GM18517 (cell line): ENCODE measurements at regions not wholly inside any gene's neighbourhood (a gene's known extent, or its start where the extent isn't known, plus 50 kb on each side); places are given as distances from the start of the nearest gene placed in this dataset.
"Not testable (repeated sequence)": the region's sequence is repeated elsewhere in the genome, so short reads cannot be mapped to it uniquely, and the experiment has no call there.

Source experiments
- ATAC-seq: cut with Tn5 transposase; IDR thresholded peaks from one replicate; pipeline ENCODE4 v1.9.1; 2021; ENCODE audit warnings: mild to moderate bottlenecking, moderate library complexity; ENCODE audit not compliant: unreplicated experiment

- no peak for ATAC-seq
Observed at GRCh38 chr1:168825129-168825528, 96.1 kb upstream of the DPT start.

DNA sequence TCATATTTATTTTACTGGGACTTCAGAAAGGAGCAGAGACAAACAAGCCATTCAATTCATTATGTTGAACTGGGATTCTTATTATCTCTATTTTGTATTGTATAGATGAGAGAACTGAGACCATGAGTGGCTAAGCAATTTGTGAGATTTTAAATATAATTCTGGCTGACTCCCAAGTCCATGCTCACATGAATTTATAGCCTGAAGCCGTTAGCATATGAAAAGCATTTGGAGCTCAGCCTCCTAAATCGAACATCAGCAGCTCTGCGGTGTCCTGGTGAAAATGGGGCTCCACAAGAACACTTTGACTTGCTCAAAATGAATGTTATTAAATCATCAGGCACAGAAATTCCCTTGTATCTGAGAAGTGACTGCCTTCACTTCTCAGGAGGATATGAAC, 96.8 kb upstream of the DPT start:
- no peak for ATAC-seq

DNA sequence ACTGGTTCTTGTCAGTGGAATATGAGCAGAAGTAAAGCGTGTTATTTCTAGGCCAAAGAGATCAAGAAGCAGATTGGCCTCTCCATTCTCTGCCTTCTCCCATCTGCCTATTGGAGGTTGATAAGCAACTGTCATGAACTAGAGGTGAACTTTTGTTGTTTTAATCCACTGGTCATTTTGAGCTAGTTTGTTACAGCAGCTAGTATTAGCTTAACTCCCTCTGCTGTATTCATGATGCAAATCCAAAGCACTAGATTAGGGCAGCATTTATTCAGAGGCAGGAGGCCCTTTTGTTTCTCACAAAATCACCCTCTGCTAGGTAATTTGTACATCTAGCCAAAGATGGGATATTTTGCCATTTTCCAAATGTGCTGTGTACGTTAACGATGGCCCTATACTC, 97.3 kb upstream of the DPT start:
- ATAC-seq: no peak

DNA sequence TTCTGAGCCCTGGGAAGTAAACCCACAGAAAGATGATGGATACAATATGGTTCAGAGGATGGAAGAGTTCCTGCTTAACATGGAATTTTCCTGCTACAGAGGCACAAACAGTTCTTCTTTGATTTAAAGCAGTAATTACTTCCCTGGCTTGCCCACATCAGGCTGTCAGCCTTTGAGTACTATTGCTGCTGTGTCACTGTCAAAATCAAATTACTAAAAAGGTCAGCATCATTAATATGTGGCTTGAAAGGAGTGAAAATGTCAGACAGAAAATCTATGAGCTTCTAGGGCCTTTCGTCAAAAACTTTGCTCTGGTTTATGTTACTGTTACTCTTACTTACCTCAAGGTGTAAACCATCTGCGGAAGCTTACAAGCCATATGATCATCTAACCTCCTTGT, 98.6 kb upstream of the DPT start:
- ATAC-seq: no peak

DNA sequence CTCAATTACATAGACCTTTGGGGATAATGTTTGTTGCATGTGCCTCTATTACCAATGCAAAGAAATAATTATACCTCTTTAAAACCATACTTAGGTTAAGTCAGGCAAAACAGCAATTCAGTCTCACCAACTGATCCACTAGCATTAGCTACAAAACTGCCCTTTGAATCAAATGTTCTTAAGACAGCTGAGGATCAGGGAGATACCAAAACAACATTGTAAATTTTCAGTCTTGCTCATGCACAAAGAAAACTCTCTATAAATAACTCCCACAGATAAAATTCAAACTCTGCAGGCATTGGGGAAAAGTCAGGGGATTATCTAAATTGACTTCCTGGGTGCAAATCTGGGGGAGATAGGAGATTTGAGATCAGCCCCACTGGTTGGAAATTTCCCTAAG, 100.9 kb upstream of the DPT start:
- ATAC-seq: no peak

GRCh38 chr1:168830562-168830961, 101.6 kb upstream of the DPT start:
- no peak for ATAC-seq

GRCh38 chr1:168832661-168833060, 103.7 kb upstream of the DPT start:
- ATAC-seq: no peak

GRCh38 chr1:168833362-168833761, 104.4 kb upstream of the DPT start:
- no peak for ATAC-seq

DNA sequence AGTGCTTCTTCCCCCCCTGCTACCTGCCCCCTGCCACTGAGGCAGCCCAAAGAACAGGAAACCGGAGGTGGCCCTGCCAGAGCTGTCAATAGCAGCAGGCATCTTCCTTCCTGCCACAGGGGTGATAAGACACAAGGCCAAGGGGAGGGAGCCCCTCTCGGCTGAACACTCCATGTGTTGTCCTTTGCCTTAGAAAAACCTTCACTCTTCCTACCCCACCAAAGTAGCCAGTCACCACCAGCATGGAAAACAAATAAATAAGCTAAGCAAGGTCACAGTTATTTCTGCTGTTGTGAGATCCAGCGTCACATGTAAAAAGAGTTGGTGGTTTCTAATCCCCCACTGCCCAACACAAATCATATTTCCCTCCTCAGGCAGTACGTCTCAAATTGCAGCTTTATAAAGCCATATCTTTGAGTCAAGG, 104.8 kb upstream of the DPT start:
- no peak for ATAC-seq

DNA sequence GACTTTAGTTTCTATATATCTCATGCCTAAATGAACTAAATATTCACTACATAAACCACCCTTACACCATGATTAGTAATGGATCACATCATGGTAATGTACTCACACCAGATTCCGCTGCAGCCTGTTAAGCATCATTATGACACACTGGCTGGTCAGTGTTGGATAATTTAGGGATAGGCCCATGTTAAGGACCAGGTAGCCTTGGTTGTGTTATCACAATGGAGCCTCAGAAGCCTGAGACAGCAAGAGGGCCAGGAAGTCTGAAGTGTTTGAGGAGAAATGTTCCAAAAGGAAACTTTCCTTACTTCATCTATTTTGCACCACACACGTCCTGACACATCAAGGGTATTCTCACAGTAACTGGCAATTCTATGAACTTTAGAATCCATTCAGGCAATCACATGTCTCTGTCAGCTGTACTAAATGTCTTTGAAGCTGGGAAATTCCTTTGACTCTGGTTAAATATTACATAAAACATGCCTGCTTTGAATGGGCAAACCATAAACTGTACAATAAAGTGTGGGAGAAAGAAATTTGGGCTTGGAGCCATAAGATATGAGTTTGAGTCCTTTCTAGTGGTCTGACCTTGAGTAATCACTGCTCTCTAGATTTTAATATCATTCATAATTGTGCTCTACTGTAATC, 105.3 kb upstream of the DPT start:
- no peak for ATAC-seq

DNA sequence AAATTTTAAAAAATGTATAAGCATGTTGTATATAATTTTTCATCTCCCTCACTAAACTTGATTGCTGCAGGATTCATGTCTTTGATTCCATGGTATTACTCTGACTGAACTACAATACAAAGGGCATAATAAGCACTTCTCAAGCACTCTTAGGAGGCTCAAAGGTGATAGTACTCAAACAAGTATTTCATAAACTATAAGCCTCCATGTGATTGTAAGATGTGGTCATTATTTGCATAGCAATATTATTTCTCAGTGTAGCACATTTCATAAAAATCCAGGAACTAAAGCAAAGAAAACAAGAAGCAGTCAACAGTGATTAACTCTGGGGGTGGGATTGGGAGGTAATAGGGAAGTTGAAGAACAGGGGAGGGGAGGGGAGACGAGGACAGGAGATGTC, 106.2 kb upstream of the DPT start:
- no peak for ATAC-seq

DNA sequence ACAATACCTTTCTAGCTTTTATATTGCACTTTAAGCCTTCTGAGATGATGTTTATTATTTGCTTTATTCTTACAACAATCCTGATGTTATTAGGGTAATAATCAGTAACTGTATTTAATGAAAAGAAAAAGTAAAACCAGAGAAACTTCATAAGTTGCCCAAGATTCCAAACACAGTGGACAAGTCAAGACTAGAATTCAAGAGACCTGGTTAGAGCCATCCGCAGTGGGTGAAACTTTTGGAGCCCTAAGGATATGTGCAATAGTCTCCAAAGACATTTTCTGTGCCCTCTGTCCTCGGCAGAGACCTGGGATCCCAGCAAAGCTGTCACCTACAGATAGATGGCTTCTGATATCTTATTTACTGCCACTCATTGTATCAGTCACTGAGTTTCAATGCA, 106.8 kb upstream of the DPT start:
- no peak for ATAC-seq

DNA sequence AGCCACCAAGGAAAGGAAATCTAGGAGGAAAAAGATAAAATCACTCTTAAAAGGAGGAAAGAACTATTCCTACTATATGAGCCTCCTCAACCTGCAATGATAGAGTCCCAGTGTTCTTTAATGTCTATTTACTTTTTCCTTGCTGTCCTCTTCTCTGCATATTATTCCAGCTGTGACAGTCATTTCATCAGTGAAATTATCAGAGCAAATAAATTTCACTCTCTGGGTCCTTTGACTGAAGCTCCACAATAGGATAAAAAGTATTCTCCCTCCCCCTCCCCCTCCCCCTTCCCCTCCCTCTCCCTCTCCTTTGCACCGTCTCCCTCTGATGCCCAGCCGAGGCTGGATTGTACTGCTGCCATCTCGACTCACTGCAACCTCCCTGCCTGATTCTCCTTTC, 107.5 kb upstream of the DPT start:
- no peak for ATAC-seq

DNA sequence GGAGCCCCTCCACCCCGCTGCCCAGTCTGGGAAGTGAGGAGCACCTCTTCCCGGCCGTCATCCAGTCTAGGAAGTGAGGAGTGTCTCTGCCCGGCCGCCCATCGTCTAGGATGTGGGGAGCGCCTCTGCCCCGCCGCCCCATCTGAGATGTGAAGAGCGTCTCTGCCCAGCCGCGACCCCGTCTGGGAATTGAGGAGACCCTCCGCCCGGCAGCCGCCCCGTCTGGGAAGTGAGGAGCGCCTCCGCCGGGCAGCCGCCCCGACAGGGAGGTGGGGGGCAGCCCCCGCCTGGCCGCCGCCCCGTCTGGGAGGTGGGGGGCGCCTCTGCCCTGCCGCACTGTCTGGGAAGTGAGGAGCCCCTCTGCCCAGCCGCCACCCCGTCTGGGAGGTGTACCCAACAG, 108.2 kb upstream of the DPT start:
- not testable (repeated sequence) for ATAC-seq

- ATAC-seq: no peak
Observed at GRCh38 chr1:168842306-168842705, 113.3 kb upstream of the DPT start.

- ATAC-seq: no peak
Observed at GRCh38 chr1:168842916-168843315, 113.9 kb upstream of the DPT start.

DNA sequence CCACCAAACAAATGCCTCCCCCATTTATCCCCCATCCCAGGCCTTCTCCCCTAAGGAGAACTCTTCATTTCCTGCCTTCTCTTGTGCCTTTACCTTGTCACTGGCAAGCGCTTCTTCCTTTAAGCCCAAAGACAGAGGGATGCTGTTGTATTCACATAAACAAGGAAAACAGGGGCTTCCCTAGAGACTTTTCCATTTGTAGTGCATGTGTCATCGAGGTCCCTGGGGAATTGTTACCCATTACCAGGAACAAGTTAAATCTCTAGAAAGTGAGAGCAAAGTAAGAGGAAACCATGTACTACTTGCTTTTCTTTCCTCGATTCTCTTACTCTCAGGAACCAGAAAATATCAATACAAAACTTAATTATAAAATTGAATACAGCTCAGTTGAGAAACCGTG, 114.4 kb upstream of the DPT start:
- ATAC-seq: no peak

DNA sequence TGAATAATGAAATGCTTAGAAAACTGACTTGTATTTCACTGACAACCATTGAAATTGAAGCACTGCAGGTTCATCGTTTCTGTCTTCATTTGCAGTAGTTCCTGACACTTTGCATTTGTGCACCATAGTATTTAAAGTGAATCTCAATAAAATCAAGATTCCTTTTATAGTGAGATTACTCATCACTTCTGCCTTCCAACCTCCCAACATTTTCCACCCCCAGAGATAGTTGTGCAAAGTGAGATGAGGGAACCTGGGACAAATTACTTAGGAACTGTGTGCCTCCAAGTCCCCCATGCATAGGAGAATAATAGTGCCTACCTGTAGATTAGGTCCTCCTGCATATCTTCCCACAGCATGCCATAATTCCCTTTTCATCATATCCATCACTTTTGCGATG, 114.9 kb upstream of the DPT start:
- ATAC-seq: no peak

GRCh38 chr1:168845140-168845539, 116.1 kb upstream of the DPT start:
- no peak for ATAC-seq

DNA sequence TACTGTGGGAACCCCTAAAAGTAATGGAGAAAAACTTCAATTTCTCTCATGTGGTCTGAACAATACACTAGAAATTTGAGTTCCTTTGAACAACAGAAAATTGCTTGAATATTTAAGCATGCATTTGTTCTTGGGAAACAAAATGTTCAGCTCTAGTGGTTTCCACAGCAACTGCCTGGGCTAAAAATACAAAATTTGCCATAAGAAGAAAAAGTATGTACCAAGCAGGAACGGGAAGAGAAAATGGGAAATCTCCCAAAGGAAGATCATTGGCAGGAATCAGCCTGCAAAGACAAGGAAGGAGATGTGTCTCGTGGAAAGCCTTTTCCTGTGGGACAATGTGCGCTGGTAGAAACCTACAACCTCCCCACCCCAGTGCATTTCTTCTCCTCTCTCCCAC, 119.0 kb upstream of the DPT start:
- no peak for ATAC-seq

GRCh38 chr1:168861421-168862004, 132.5 kb upstream of the DPT start:
- ATAC-seq: no peak

GRCh38 chr1:168863772-168864171, 134.8 kb upstream of the DPT start:
- no peak for ATAC-seq

DNA sequence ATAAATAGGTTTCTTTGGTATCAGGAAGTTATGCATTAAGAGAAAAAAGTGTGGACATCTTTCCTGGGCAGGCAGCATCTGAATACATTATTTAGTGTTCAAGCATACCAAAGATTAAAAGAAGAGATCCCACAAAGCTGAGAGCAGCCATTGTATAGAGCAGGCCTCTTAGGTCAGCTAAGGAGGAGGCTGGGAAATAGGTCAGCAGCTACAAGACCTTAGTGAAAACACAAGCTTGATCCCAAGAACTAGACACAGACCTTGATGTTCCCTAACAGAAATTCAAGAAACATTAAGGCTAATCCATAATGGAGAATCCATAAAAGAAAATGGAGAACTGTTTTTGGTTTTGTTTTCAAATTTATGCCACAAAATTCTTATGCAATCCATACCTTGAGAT, 135.3 kb upstream of the DPT start:
- ATAC-seq: no peak
